ENCODE measurements at regions not wholly inside any gene's neighbourhood (a gene's known extent, or its start where the extent isn't known, plus 50 kb on each side); places are given as distances from the start of the nearest gene placed in this dataset.

DNA sequence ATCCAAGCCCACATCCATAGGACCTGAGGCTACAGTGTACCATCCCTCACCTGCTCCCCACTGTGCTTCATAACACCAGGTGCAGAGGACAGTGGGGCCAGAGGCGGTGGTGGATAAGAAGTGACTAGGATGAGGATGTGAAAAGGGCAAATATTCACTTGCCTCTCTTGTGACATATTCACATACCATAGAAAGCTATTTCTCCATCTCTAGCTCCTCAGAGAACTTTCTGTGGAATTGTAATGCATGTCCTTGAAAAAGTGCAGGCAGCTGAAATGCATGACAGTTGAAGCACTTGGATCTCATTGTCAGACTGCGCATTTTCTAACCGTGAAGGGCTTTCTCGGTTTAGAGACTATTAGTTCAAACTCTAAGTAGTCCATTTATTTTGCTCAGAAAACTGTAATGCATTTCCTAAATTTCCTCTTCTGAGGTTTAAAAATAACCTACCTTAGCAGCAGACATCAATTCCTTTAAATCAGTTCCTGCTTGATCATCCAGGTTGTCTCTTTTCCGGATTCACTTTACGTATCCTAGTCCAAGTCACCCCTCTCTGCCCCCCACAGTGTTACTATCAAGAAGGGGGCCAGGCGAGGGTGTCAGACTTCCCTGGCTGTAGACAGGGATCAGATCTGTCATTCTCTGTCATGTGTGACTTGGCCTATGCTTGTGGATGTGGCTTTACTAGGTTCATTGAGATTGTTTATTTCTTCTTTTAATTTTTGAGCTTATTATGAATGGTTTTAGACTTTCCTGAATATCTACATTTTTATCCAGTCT is 984.0 kb upstream of the TMEM132C start:
- no peak overlapping the region for H3K27ac ChIP-seq
- H3K9me3 ChIP-seq = no peaks in the 10 kb centered on the region
- peaks cover 0 to 19% (median 6%) of the 10 kb centered on the region in 3 donors for H3K27me3 ChIP-seq
- H3K4me3 ChIP-seq = no peak overlapping the region
- 84 to 88% (median 87%) methylated on average over 7 of the region's 7 CpGs for WGBS, 5 donors
- peaks cover 0 to 17% (median 6%) of the 10 kb centered on the region in 4 donors for H3K4me1 ChIP-seq
- no peak for DNase-seq
- H3K36me3 ChIP-seq = no peaks in the 10 kb centered on the region
- no peak for TF ChIP-seq POLR2A (IDR thresholded peaks at IDR 0.05)
- TF ChIP-seq, protein P1, sequence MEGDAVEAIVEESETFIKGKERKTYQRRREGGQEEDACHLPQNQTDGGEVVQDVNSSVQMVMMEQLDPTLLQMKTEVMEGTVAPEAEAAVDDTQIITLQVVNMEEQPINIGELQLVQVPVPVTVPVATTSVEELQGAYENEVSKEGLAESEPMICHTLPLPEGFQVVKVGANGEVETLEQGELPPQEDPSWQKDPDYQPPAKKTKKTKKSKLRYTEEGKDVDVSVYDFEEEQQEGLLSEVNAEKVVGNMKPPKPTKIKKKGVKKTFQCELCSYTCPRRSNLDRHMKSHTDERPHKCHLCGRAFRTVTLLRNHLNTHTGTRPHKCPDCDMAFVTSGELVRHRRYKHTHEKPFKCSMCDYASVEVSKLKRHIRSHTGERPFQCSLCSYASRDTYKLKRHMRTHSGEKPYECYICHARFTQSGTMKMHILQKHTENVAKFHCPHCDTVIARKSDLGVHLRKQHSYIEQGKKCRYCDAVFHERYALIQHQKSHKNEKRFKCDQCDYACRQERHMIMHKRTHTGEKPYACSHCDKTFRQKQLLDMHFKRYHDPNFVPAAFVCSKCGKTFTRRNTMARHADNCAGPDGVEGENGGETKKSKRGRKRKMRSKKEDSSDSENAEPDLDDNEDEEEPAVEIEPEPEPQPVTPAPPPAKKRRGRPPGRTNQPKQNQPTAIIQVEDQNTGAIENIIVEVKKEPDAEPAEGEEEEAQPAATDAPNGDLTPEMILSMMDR (IDR thresholded peaks at IDR 0.05) = no peak
- TF ChIP-seq EP300 (IDR thresholded peaks at IDR 0.05) = no peak
- TF ChIP-seq POLR2AphosphoS5 (IDR thresholded peaks at IDR 0.05) = no peak
- intact Hi-C loops (cut with DNase I; ENCODE audit: low total_unique reads) = no loop called here

DNA sequence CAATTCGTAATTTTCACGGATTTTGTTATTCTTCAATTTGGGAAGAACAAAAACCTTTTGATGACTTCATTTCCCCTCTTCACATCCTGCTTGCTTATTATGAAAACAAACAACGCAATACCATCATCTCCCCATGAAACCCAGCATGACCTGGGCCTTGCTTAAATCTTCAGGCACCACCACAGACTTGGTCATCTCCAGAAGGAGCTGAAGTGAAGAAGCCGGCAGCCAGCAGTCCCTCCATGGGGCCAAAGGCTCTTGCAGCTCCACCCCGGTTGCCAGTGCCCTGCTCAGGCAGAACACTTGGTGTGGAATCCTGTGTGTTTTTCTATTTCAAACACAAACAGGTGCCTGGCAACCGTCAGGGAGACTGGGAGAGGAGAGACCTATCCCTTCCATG is 982.9 kb upstream of the TMEM132C start:
- peak in 1 of 2 donors; percentile 20 for DNase-seq
- intact Hi-C loops (cut with DNase I; ENCODE audit: low total_unique reads) = no loop called here
- H3K36me3 ChIP-seq = no peaks in the 10 kb centered on the region
- peaks cover 0 to 17% (median 6%) of the 10 kb centered on the region in 4 donors for H3K4me1 ChIP-seq
- no peaks in the 10 kb centered on the region for H3K9me3 ChIP-seq
- no peak overlapping the region for H3K4me3 ChIP-seq
- H3K27ac ChIP-seq = no peak overlapping the region
- WGBS, 5 donors = 64 to 82% (median 72%) methylated on average over 6 of the region's 6 CpGs
- peaks cover 0 to 19% (median 6%) of the 10 kb centered on the region in 3 donors for H3K27me3 ChIP-seq
- TF ChIP-seq EP300 (IDR thresholded peaks at IDR 0.05) (no peak), POLR2AphosphoS5 (IDR thresholded peaks at IDR 0.05) (no peak), POLR2A (IDR thresholded peaks at IDR 0.05) (no peak)
- TF ChIP-seq, protein P1 (IDR thresholded peaks at IDR 0.05) = no peak

DNA sequence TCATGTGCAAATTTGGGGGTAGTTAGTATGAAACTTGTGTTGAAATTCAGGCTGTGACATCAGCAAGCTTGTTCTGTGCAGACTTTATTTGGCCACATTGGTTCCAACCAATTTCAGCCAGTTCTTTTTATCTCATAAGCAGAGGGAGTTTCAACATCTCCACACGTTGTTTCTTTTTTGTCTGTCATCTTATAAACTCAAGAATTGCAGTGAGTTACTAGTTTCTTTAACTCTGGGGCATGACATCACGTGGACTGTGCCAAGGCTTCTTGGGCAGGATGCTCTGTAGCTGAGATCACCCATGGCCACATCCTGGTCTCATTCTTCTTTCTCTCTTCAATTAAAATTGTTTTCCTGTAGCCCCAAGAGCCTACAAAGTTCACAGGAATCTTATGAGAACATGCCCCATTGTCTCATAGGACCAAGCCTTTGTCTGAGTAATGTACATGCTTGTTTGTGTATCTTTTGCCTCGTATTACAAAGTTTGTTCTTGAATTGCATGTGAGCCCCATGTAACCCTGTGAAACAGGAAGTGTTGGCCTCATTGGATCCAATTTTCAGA is 982.0 kb upstream of the TMEM132C start:
- Histone ChIP-seq H3K4me1 (peaks cover 0 to 17% (median 6%) of the 10 kb centered on the region in 4 donors), H3K9me3 (no peaks in the 10 kb centered on the region), H3K27me3 (peaks cover 0 to 10% (median 6%) of the 10 kb centered on the region in 3 donors), H3K36me3 (no peaks in the 10 kb centered on the region), H3K4me3 (no peak overlapping the region), H3K27ac (no peak overlapping the region)
- TF ChIP-seq, protein P1 (IDR thresholded peaks at IDR 0.05) = no peak
- TF ChIP-seq POLR2A (IDR thresholded peaks at IDR 0.05) = no peak
- no peak for TF ChIP-seq EP300 (IDR thresholded peaks at IDR 0.05)
- TF ChIP-seq POLR2AphosphoS5 (IDR thresholded peaks at IDR 0.05) = no peak
- DNase-seq = no peak
- intact Hi-C loops (cut with DNase I; ENCODE audit: low total_unique reads) = no loop called here
- WGBS, 5 donors = 33 to 57% (median 39%) methylated on average over 3 of the region's 3 CpGs

DNA sequence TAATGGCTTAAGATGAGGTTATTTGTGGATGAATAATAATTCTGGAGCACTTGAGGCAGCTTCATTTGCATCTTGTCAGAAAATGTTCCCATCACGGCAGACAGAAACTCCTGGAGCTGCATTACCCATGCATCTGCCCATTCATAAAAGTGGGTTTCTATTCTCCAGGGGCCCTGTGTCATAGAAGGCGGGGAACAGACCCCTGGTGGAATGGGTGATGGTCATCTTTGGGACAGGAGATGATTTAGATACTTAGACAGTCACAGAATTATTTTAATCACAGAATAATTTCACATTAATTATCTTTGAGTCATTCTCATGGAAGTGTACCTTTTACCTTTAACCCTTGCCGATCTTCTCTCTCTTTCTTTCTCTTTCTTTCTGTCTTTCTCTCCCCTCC is 980.7 kb upstream of the TMEM132C start:
- Histone ChIP-seq H3K4me1 (peaks cover 0 to 10% (median 0%) of the 10 kb centered on the region in 4 donors), H3K36me3 (no peaks in the 10 kb centered on the region), H3K27me3 (no peaks in the 10 kb centered on the region), H3K9me3 (no peaks in the 10 kb centered on the region), H3K4me3 (no peak overlapping the region), H3K27ac (no peak overlapping the region)
- TF ChIP-seq EP300 (IDR thresholded peaks at IDR 0.05) (no peak), POLR2A (IDR thresholded peaks at IDR 0.05) (no peak), POLR2AphosphoS5 (IDR thresholded peaks at IDR 0.05) (no peak)
- TF ChIP-seq, protein P1 (IDR thresholded peaks at IDR 0.05) = no peak
- 69 to 82% (median 80%) methylated on average over 3 of the region's 3 CpGs for WGBS, 5 donors
- intact Hi-C loops (cut with DNase I; ENCODE audit: low total_unique reads) = no loop called here
- no peak for DNase-seq

Measured in stomach (tissue), 8 donors.